ENCODE measurements at regions not wholly inside any gene's neighbourhood (a gene's known extent, or its start where the extent isn't known, plus 50 kb on each side); places are given as distances from the start of the nearest gene placed in this dataset.

DNA sequence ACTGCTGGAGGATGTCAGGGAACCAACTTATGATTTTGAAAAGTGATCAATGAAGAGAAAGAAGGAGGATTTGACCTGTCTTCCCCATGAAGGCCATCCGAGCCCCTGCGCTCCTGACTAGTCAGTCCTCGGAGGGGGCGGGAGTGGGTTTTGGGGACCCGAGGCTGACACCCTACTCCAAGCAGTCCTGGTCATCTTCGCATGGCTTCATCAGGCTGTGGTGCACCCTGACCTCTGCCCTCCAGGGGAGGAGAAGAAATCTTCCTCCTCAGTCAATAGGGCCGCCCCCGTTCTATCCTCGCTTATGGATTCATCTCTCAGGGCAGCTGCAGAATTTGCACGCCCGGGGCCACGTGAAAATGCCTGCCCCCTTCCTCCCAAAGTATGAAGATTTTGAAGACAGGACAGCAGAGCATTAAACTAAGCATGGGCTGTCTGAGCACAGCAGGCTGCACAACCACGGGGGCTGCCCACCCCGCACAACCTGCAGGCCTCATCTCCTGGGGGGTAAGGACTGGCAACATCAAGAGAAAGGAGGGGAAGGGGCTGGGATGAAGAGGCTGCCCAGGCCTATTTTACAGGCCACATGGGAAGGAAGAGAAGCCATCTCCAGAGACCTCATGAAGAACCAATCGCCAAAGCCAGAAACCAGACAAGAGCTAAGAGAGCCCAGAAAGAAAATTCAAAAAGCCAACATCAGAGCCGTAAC lies 138.1 kb upstream of the PHACTR3 start (continued):
- TF ChIP-seq CEBPB (IDR thresholded peaks at IDR 0.05; ENCODE audit: low read depth, low read length) = no peak
